GM18498 (cell line): ENCODE measurements at regions not wholly inside any gene's neighbourhood (a gene's known extent, or its start where the extent isn't known, plus 50 kb on each side); places are given as distances from the start of the nearest gene placed in this dataset.

Experiments used
- ATAC-seq: cut with Tn5 transposase; IDR thresholded peaks from one replicate; pipeline ENCODE4 v1.9.1; 2021; ENCODE audit warnings: mild to moderate bottlenecking, moderate library complexity; ENCODE audit not compliant: unreplicated experiment

- ATAC-seq = no peak
These were observed 209.1 kb downstream of the RAD51AP2 start for GRCh38 chr2:17309181-17309580.

GRCh38 chr2:17306706-17307105 is 211.5 kb downstream of the RAD51AP2 start:
- ATAC-seq = no peak

- ATAC-seq = no peak
These were observed 212.0 kb downstream of the RAD51AP2 start for GRCh38 chr2:17306219-17306618.

- no peak for ATAC-seq
These were observed 214.7 kb downstream of the RAD51AP2 start for GRCh38 chr2:17303521-17303920.

- ATAC-seq = no peak
These were observed 215.2 kb downstream of the RAD51AP2 start for GRCh38 chr2:17303054-17303453.

- no peak for ATAC-seq
These were observed 216.0 kb downstream of the RAD51AP2 start for GRCh38 chr2:17302281-17302680.

- ATAC-seq = no peak
These were observed 216.8 kb downstream of the RAD51AP2 start for GRCh38 chr2:17301437-17301836.

GRCh38 chr2:17299891-17300540 is 218.2 kb downstream of the RAD51AP2 start:
- no peak for ATAC-seq

GRCh38 chr2:17298453-17298852 is 219.8 kb downstream of the RAD51AP2 start:
- ATAC-seq = no peak

GRCh38 chr2:17296686-17297085 is 221.6 kb downstream of the RAD51AP2 start:
- ATAC-seq = no peak

GRCh38 chr2:17289669-17290068 is 228.6 kb downstream of the RAD51AP2 start:
- no peak for ATAC-seq

- no peak for ATAC-seq
These were observed 231.1 kb downstream of the RAD51AP2 start for GRCh38 chr2:17287183-17287582.

GRCh38 chr2:17282826-17283225 is 235.4 kb downstream of the RAD51AP2 start:
- ATAC-seq = no peak

- no peak for ATAC-seq
These were observed 236.0 kb downstream of the RAD51AP2 start for GRCh38 chr2:17282245-17282644.

- ATAC-seq = no peak
These were observed 242.0 kb downstream of the RAD51AP2 start for GRCh38 chr2:17276220-17276619.

- ATAC-seq = no peak
These were observed 245.4 kb downstream of the RAD51AP2 start for GRCh38 chr2:17272652-17273525.

- no peak for ATAC-seq
These were observed 246.1 kb downstream of the RAD51AP2 start for GRCh38 chr2:17272170-17272569.

- ATAC-seq = no peak
These were observed 246.8 kb downstream of the RAD51AP2 start for GRCh38 chr2:17271416-17271815.

- ATAC-seq = peak; percentile 82
These were observed 247.3 kb downstream of the RAD51AP2 start for GRCh38 chr2:17270894-17271293.

- ATAC-seq = no peak
These were observed 254.7 kb downstream of the RAD51AP2 start for GRCh38 chr2:17263570-17263968.

GRCh38 chr2:17262854-17263569 is 255.2 kb downstream of the RAD51AP2 start:
- no peak for ATAC-seq

GRCh38 chr2:17259613-17260012 is 258.6 kb downstream of the RAD51AP2 start:
- ATAC-seq = no peak
